Lower lobe of right lung (tissue), 2 donors: ENCODE measurements at regions not wholly inside any gene's neighbourhood (a gene's known extent, or its start where the extent isn't known, plus 50 kb on each side); places are given as distances from the start of the nearest gene placed in this dataset.
A peak's percentile ranks its signal among the peaks of the same experiment; 100 is the strongest.

Experiments
- ATAC-seq, 2 donors: fragments of 200-7000 bp; cut with Tn5 transposase; one replicate each; pipeline ENCODE4 v1.9.1; 2020 to 2022; ENCODE audit warnings: mild to moderate bottlenecking in 2 of 2, moderate library complexity in 2 of 2
- DNase-seq: peaks from one replicate; pipeline ENCODE4 v3.0.0-alpha.2; 2020
- H3K27ac ChIP-seq: fragments of 200-600 bp; one replicate; pipeline ENCODE4 v1.8.0; 2022
- H3K27me3 ChIP-seq: fragments of 200-600 bp; one replicate; pipeline ENCODE4 v1.8.0; 2022; ENCODE audit warnings: low read depth
- H3K36me3 ChIP-seq: fragments of 200-600 bp; one replicate; pipeline ENCODE4 v1.8.0; 2022; ENCODE audit warnings: mild to moderate bottlenecking
- H3K4me1 ChIP-seq: fragments of 200-600 bp; one replicate; pipeline ENCODE4 v1.8.0; 2022
- H3K4me3 ChIP-seq: fragments of 200-600 bp; one replicate; pipeline ENCODE4 v1.8.0; 2022; ENCODE audit warnings: mild to moderate bottlenecking
- H3K9me3 ChIP-seq: fragments of 200-600 bp; one replicate; pipeline ENCODE4 v1.8.0; 2022
- intact Hi-C: fragments of 100-400 bp; cut with DNase I; formaldehyde crosslinking; loops from one replicate; pipeline ENCODE4 v1.11.0; 2022
- TF ChIP-seq, protein P1 (sequence below): fragments of 200-600 bp; IDR thresholded peaks from one replicate; pipeline ENCODE4 v1.8.0; 2022; ENCODE audit warnings: antibody characterized with exemption, mild to moderate bottlenecking
- donor health status: DM: no; HTN: yes; CAD: no; lungs with severe emphysema.

DNA sequence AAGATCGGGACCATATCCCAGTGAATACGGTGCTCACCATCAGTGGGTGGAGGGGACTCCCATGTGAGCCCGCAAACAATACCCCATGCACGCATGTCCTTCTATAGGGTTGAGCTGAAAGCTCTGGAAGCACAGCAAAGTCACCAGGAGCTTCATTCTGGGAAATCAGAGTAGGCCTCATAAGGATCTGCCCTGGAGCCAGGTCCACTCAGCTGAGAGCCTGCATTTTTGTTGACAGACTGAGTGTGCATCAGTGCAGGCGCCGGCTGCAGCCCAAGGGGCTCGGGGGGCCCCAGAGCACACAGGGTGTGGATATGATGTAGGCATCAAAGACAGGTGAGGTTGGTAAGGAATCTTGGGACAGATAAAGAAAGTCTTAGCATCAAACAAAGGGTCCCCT lies 79.8 kb upstream of the CD93 start:
- Histone ChIP-seq H3K9me3 (no peaks in the 10 kb centered on the region), H3K4me3 (no peak overlapping the region)
- intact Hi-C loops = no loop called here

DNA sequence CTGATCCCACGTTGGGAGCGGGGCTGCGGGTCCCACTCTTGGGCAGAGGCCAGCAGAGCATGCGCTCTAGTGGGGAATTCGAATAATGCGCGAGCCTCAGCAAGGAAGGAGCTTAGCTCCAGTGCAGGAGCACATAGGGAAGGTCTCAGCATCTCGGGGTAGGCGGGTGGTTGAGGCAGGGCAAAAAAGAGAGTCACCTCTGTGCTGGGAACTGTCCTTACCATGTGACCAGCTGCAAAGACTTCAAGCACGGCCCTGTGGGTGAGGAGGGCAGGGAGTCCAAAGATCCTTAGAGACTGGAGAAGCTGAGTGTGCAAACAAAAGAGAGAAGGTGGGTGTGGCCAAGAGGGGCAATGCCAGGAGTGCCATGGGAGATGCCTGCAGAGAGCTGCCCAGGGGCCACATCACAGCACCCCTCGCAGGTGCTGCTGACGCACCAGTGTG lies 79.2 kb upstream of the CD93 start:
- intact Hi-C loops = no loop called here
- peak; percentile 20 for DNase-seq
- Histone ChIP-seq H3K4me3 (no peak overlapping the region), H3K27ac (no peak overlapping the region), H3K36me3 (no peaks in the 10 kb centered on the region), H3K4me1 (peaks cover 27% of the 10 kb centered on the region), H3K27me3 (no peaks in the 10 kb centered on the region), H3K9me3 (no peaks in the 10 kb centered on the region)
- ATAC-seq = no peak
- TF ChIP-seq, protein P1, sequence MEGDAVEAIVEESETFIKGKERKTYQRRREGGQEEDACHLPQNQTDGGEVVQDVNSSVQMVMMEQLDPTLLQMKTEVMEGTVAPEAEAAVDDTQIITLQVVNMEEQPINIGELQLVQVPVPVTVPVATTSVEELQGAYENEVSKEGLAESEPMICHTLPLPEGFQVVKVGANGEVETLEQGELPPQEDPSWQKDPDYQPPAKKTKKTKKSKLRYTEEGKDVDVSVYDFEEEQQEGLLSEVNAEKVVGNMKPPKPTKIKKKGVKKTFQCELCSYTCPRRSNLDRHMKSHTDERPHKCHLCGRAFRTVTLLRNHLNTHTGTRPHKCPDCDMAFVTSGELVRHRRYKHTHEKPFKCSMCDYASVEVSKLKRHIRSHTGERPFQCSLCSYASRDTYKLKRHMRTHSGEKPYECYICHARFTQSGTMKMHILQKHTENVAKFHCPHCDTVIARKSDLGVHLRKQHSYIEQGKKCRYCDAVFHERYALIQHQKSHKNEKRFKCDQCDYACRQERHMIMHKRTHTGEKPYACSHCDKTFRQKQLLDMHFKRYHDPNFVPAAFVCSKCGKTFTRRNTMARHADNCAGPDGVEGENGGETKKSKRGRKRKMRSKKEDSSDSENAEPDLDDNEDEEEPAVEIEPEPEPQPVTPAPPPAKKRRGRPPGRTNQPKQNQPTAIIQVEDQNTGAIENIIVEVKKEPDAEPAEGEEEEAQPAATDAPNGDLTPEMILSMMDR = no peak

More for the DNA sequence above, 79.8 kb upstream of the CD93 start:
- TF ChIP-seq, protein P1 = no peak
- H3K4me1 ChIP-seq = peaks cover 21% of the 10 kb centered on the region
- no peaks in the 10 kb centered on the region for H3K36me3 ChIP-seq
- no peaks in the 10 kb centered on the region for H3K27me3 ChIP-seq
- no peak overlapping the region for H3K27ac ChIP-seq
- DNase-seq (no peak), ATAC-seq (no peak)

DNA sequence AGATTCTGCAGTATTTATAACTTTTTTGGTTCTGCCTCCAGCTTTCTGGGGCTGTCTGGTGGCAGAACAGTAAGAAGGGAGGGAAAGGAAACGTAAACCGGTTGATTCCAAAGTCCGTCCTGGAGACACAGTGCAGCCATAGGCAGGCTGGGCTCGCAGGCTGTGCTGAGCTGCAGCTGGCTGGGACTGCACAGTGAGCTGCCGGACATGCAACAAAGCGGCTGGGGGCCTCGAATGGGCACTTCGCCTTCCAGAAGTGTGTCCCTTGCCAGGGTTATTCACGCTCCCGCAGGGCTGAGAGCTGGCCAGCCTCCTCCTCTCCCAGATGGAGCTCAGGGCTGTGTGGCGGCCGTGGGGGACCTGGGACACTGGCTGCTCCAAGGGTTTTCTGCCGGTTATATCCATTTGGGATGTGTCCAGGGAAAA lies 78.1 kb upstream of the CD93 start:
- Histone ChIP-seq H3K27ac (no peak overlapping the region), H3K9me3 (no peaks in the 10 kb centered on the region), H3K36me3 (no peaks in the 10 kb centered on the region), H3K27me3 (no peaks in the 10 kb centered on the region), H3K4me1 (peaks cover 38% of the 10 kb centered on the region), H3K4me3 (no peak overlapping the region)
- TF ChIP-seq, protein P1 = no peak
- intact Hi-C loops = no loop called here
- DNase-seq (no peak), ATAC-seq (no peak)

DNA sequence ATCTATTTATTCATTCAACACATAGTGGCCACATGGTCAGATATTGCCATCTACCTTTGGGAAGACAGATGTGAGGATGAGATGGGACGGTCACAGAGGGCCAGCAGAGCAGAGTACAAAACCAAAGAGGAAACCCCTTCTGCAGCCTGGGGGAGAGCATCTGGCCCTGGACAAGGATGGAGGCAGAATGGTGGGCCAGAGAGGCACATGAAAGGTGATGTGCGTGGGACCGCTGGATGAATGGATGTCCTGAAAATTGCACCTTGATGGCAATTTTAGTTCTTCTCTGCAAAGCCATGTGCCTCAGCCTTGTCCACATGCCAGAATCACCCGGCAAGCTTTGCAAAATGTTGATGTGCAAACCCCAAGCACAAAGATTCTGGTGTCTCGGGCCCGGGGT lies 77.4 kb upstream of the CD93 start:
- Histone ChIP-seq H3K4me1 (peaks cover 45% of the 10 kb centered on the region), H3K36me3 (no peaks in the 10 kb centered on the region), H3K4me3 (no peak overlapping the region), H3K27ac (no peak overlapping the region), H3K9me3 (no peaks in the 10 kb centered on the region), H3K27me3 (no peaks in the 10 kb centered on the region)
- ATAC-seq = no peak
- intact Hi-C loops = no loop called here
- DNase-seq = no peak
- TF ChIP-seq, protein P1 = no peak

DNA sequence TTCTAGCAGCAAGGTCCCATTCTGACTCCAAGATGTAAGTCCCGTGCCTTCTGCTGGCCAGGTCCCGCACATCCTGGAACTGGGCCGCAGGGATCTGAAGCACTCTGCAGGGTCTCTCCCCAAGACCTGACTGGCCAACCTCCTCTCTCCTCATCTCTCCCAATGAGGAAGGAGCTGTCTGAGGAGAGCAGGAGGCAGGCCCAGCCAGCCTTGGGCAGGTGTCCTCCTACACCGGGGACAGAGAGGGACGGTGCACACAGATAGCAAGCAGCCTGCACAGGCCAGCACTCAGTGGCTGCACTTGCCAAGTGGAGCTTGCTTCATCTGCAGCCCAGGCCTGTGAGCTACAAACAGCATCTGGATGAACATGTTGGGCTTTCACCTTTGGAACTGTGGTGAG lies 76.8 kb upstream of the CD93 start:
- TF ChIP-seq, protein P1 = no peak
- DNase-seq (no peak), ATAC-seq (peak in 1 of 2 donors; percentile 1)
- Histone ChIP-seq H3K9me3 (no peaks in the 10 kb centered on the region), H3K4me1 (peaks cover 48% of the 10 kb centered on the region), H3K27me3 (no peaks in the 10 kb centered on the region), H3K36me3 (no peaks in the 10 kb centered on the region), H3K27ac (peak overlapping the region; percentile 76), H3K4me3 (no peak overlapping the region)
- intact Hi-C loops = no loop called here
